ENCODE measurements at regions not wholly inside any gene's neighbourhood (a gene's known extent, or its start where the extent isn't known, plus 50 kb on each side); places are given as distances from the start of the nearest gene placed in this dataset.
"Not testable (repeated sequence)": the region's sequence is repeated elsewhere in the genome, so short reads cannot be mapped to it uniquely, and the experiment has no call there.

GRCh38 chr7:101708223-101708622, 79.1 kb upstream of the MYL10 start:
- no peak for DNase-seq (ENCODE audit: low read depth)

- DNase-seq (ENCODE audit: low read depth): no peak
Observed at GRCh38 chr7:101712652-101713051, 83.6 kb upstream of the MYL10 start.

- DNase-seq (ENCODE audit: low read depth): no peak
Observed at GRCh38 chr7:101714097-101714496, 85.0 kb upstream of the MYL10 start.

- DNase-seq (ENCODE audit: low read depth): no peak
Observed at GRCh38 chr7:101717628-101718357, 88.7 kb upstream of the MYL10 start.

- DNase-seq (ENCODE audit: low read depth): no peak
Observed at GRCh38 chr7:101718363-101719122, 89.4 kb upstream of the MYL10 start.

- no peak for DNase-seq (ENCODE audit: low read depth)
Observed at GRCh38 chr7:101719123-101719470, 90.0 kb upstream of the MYL10 start.

GRCh38 chr7:101720324-101720723, 91.2 kb upstream of the MYL10 start:
- DNase-seq (ENCODE audit: low read depth): no peak

- no peak for DNase-seq (ENCODE audit: low read depth)
Observed at GRCh38 chr7:101722247-101722646, 93.2 kb upstream of the MYL10 start.

- no peak for DNase-seq (ENCODE audit: low read depth)
Observed at GRCh38 chr7:101723835-101724234, 93.6 kb upstream of the CUX1 start.

- no peak for DNase-seq (ENCODE audit: low read depth)
Observed at GRCh38 chr7:101724957-101725356, 92.5 kb upstream of the CUX1 start.

GRCh38 chr7:101725921-101726320, 91.5 kb upstream of the CUX1 start:
- no peak for DNase-seq (ENCODE audit: low read depth)

GRCh38 chr7:101727184-101727583, 90.2 kb upstream of the CUX1 start:
- DNase-seq (ENCODE audit: low read depth): no peak

- DNase-seq (ENCODE audit: low read depth): no peak
Observed at GRCh38 chr7:101728128-101728527, 89.3 kb upstream of the CUX1 start.

- DNase-seq (ENCODE audit: low read depth): not testable (repeated sequence)
Observed at GRCh38 chr7:101728873-101729240, 88.6 kb upstream of the CUX1 start.

- DNase-seq (ENCODE audit: low read depth): no peak
Observed at GRCh38 chr7:101729241-101729883, 88.1 kb upstream of the CUX1 start.

- DNase-seq (ENCODE audit: low read depth): no peak
Observed at GRCh38 chr7:101731502-101732084, 85.8 kb upstream of the CUX1 start.

GRCh38 chr7:101733713-101734475, 83.5 kb upstream of the CUX1 start:
- DNase-seq (ENCODE audit: low read depth): no peak

- no peak for DNase-seq (ENCODE audit: low read depth)
Observed at GRCh38 chr7:101736084-101736483, 81.3 kb upstream of the CUX1 start.

- DNase-seq (ENCODE audit: low read depth): no peak
Observed at GRCh38 chr7:101739775-101740398, 77.5 kb upstream of the CUX1 start.

- no peak for DNase-seq (ENCODE audit: low read depth)
Observed at GRCh38 chr7:101740981-101741725, 76.3 kb upstream of the CUX1 start.

All from T-helper 22 cell (primary cell).